Panc1 (cell line): ENCODE measurements at regions not wholly inside any gene's neighbourhood (a gene's known extent, or its start where the extent isn't known, plus 50 kb on each side); places are given as distances from the start of the nearest gene placed in this dataset.

ENCODE experiments used
- ATAC-seq: fragments of 200-7000 bp; cut with Tn5 transposase; 2 replicates; pipeline ENCODE4 v1.9.1; 2020; ENCODE audit warnings: mild to moderate bottlenecking, moderate library complexity
- BruUV-seq: library from RNA; stranded (reverse); fragments of 400-500 nt; replicated peaks from 2 replicates; lab custom pipeline; 2021; lab: Mats Ljungman, UMichigan
- CTCF ChIA-PET: fragments of 300-600 bp; sonication (Branson Sonifier 250); formaldehyde crosslinking; loops from one replicate; lab custom pipeline; 2022; ENCODE audit warnings: antibody characterized with exemption; lab: Charles Lee
- POLR2A ChIA-PET: fragments of 300-600 bp; sonication (Branson Sonifier 250); formaldehyde crosslinking; loops from one replicate; lab custom pipeline; 2022; ENCODE audit warnings: antibody characterized with exemption; lab: Charles Lee
- DNase-seq: peaks from one replicate; pipeline ENCODE4 v3.0.0-alpha.2; 2010; ENCODE audit warnings: low read depth, low spot score
- H3K27ac ChIP-seq: 2 replicates; pipeline ENCODE4 v1.5.1; 2011; ENCODE audit warnings: mild to moderate bottlenecking, low read length, inconsistent platforms
- H3K27me3 ChIP-seq: fragments of 200-500 bp; sonication (Bioruptor generic); 2 replicates; pipeline ENCODE4 v1.6.0; 2014; ENCODE audit warnings: low read length, inconsistent platforms; ENCODE audit not compliant: control insufficient read depth, insufficient read depth
- H3K36me3 ChIP-seq: fragments of 200-500 bp; sonication (Bioruptor generic); 2 replicates; pipeline ENCODE4 v1.5.1; 2014; ENCODE audit warnings: inconsistent platforms, mild to moderate bottlenecking, low read length, moderate library complexity; ENCODE audit not compliant: control insufficient read depth, insufficient read depth
- H3K4me1 ChIP-seq: 2 replicates; pipeline ENCODE4 v1.5.1; 2011; ENCODE audit warnings: inconsistent platforms, mild to moderate bottlenecking, low read length, moderate library complexity; ENCODE audit not compliant: control insufficient read depth, insufficient read depth
- H3K4me3 ChIP-seq, 2 experiments: 2 replicates each; pipeline ENCODE4 v1.5.1; 2011 to 2012; ENCODE audit warnings: low read depth in 2 of 2, low read length in 2 of 2, mild to moderate bottlenecking in 2 of 2, inconsistent platforms in 1 of 2, moderate library complexity in 1 of 2
- H3K9me3 ChIP-seq: fragments of 200-500 bp; sonication (Bioruptor generic); 2 replicates; pipeline ENCODE4 v1.5.1; 2014; ENCODE audit warnings: low read depth, mild to moderate bottlenecking, inconsistent platforms, low read length, moderate library complexity; ENCODE audit not compliant: control insufficient read depth, insufficient read depth
- POLR2AphosphoS5 ChIP-seq: IDR thresholded peaks from 2 replicates; pipeline ENCODE4 v1.6.1; 2012; ENCODE audit warnings: mild to moderate bottlenecking, low read depth, low read length, moderate library complexity
- REST ChIP-seq, 2 experiments: IDR thresholded peaks; 2 replicates each; pipeline ENCODE4 v1.6.1; 2011 to 2012; ENCODE audit warnings: low read depth in 2 of 2, control low read depth in 1 of 2, low read length in 1 of 2, mild to moderate bottlenecking in 1 of 2, moderate library complexity in 1 of 2; ENCODE audit not compliant: insufficient read depth in 1 of 2
- SIN3A ChIP-seq: IDR thresholded peaks from 2 replicates; pipeline ENCODE4 v1.6.1; 2012; ENCODE audit warnings: low read depth, mild to moderate bottlenecking, low read length, moderate library complexity, borderline replicate concordance; ENCODE audit not compliant: insufficient read depth
- TCF7L2 ChIP-seq: IDR thresholded peaks from 2 replicates; pipeline ENCODE4 v1.6.1; 2011; ENCODE audit warnings: mild to moderate bottlenecking, low read depth, low read length, inconsistent platforms
- in situ Hi-C: cut with HindIII; loops from 2 replicates; pipeline ENCODE4 v1.10.0; 2016; ENCODE audit warnings: low sequenced_read_pairs, low pct_unique_long_range_greater_than_20kb
- intact Hi-C: fragments of 100-400 bp; cut with micrococcal nuclease; formaldehyde crosslinking; loops from one replicate; pipeline ENCODE4 v1.10.0; 2022; ENCODE audit not compliant: unreplicated experiment
- TF ChIP-seq, protein P1 (sequence below): fragments of 450-650 bp; IDR thresholded peaks from 2 replicates; pipeline ENCODE4 v1.5.1; 2017; ENCODE audit warnings: mild to moderate bottlenecking

DNA sequence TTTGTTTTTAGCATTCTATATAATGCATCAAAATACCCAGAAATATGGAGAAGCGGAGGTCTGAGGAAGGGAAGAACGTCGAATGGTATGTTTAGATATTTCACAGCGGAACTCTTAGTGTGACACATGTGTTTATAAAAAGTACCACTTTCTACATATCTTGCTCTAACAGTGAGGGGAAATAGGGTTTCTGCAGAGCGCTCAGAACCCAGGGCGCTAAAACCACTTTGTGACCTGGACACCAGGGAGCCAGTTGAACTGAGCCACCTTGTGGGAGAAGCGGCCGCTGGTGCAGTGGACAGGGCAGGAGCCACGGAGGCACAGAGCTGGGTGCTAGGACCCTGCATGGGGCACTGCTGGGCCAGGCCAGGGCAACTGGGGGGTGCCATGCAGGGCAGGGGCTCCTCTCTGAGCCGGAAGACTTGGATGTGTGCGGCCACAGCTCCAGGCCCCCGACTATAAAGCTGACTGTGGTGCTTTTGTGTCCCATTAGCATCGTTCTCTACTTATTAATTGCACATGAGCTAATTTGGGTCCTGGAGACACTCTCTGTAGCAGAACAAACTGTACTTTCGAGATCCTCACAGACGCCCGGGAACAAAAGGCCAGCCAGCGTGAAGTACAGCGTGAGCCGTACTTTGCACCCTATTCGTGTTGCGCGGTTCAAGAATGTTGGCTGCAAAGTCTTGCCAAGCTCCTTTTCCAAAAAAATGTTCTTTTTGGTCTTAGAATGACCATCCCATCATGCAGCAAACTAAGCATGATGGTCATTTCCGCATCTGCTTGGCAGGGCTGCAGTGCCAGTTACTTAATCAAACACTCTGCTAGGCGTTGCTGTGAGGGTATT is 151.9 kb upstream of the ALKAL2 start:
- CTCF ChIA-PET = no interaction called here
- no peak for ATAC-seq
- no peaks in the 10 kb centered on the region for H3K36me3 ChIP-seq
- POLR2A ChIA-PET = no interaction called here
- H3K4me1 ChIP-seq = peaks cover 8% of the 10 kb centered on the region; the same call in 1 of the 2 replicates
- H3K9me3 ChIP-seq = no peaks in the 10 kb centered on the region
- no peak overlapping the region for H3K4me3 ChIP-seq
- DNase-seq = no peak
- in situ Hi-C loops = no loop called here
- H3K27me3 ChIP-seq = no peaks in the 10 kb centered on the region
- TF ChIP-seq, protein P1, sequence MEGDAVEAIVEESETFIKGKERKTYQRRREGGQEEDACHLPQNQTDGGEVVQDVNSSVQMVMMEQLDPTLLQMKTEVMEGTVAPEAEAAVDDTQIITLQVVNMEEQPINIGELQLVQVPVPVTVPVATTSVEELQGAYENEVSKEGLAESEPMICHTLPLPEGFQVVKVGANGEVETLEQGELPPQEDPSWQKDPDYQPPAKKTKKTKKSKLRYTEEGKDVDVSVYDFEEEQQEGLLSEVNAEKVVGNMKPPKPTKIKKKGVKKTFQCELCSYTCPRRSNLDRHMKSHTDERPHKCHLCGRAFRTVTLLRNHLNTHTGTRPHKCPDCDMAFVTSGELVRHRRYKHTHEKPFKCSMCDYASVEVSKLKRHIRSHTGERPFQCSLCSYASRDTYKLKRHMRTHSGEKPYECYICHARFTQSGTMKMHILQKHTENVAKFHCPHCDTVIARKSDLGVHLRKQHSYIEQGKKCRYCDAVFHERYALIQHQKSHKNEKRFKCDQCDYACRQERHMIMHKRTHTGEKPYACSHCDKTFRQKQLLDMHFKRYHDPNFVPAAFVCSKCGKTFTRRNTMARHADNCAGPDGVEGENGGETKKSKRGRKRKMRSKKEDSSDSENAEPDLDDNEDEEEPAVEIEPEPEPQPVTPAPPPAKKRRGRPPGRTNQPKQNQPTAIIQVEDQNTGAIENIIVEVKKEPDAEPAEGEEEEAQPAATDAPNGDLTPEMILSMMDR = no peak
- TF ChIP-seq SIN3A (no peak), POLR2AphosphoS5 (no peak), REST (IDR thresholded peaks at IDR 0.05; ENCODE audit: insufficient read depth in 1 of 2, low read depth in 2 of 2, low read length in 1 of 2) (no peak), TCF7L2 (no peak)
- intact Hi-C loops = no loop called here
- H3K27ac ChIP-seq = no peak overlapping the region
- BruUV-seq = no TSS peak

- ChIA-PET CTCF (no interaction called here), POLR2A (no interaction called here)
- Histone ChIP-seq H3K27me3 (no peaks in the 10 kb centered on the region), H3K4me3 (no peak overlapping the region), H3K9me3 (no peaks in the 10 kb centered on the region), H3K4me1 (peaks cover 8% of the 10 kb centered on the region; the same call in 1 of the 2 replicates), H3K36me3 (no peaks in the 10 kb centered on the region), H3K27ac (no peak overlapping the region)
- BruUV-seq = no TSS peak
- TF ChIP-seq POLR2AphosphoS5 (no peak), TCF7L2 (no peak), SIN3A (no peak), REST (IDR thresholded peaks at IDR 0.05; ENCODE audit: insufficient read depth in 1 of 2, low read depth in 2 of 2, low read length in 1 of 2) (no peak)
- TF ChIP-seq, protein P1 = no peak
- in situ Hi-C loops = no loop called here
- intact Hi-C loops = no loop called here
- ATAC-seq (no peak), DNase-seq (no peak)
Observed at GRCh38 chr2:439077-439476, 151.2 kb upstream of the ALKAL2 start.
